Breast epithelium (tissue), 3 donors: ENCODE measurements at regions not wholly inside any gene's neighbourhood (a gene's known extent, or its start where the extent isn't known, plus 50 kb on each side); places are given as distances from the start of the nearest gene placed in this dataset.

Experiments
- CTCF ChIP-seq, 3 donors: fragments of 450-650 bp; IDR thresholded peaks; one replicate each; pipeline ENCODE4 v1.5.1; 2016 to 2017; ENCODE audit warnings: antibody characterized with exemption in 3 of 3, mild to moderate bottlenecking in 3 of 3, moderate library complexity in 3 of 3
- POLR2AphosphoS5 ChIP-seq, 3 donors: sonication (generic); formaldehyde crosslinking; IDR thresholded peaks; one replicate each; pipeline ENCODE4 v1.6.1; 2017; ENCODE audit warnings: antibody characterized with exemption in 3 of 3

GRCh38 chr21:35791541-35792325, 268.6 kb downstream of the SETD4 start:
- no peak for TF ChIP-seq CTCF (IDR thresholded peaks at IDR 0.05)
- no peak for TF ChIP-seq POLR2AphosphoS5 (IDR thresholded peaks at IDR 0.05)
